ENCODE measurements at regions not wholly inside any gene's neighbourhood (a gene's known extent, or its start where the extent isn't known, plus 50 kb on each side); places are given as distances from the start of the nearest gene placed in this dataset.
"Not testable (repeated sequence)": the region's sequence is repeated elsewhere in the genome, so short reads cannot be mapped to it uniquely, and the experiment has no call there.

- DNase-seq (ENCODE audit: low read depth): no peak
These were observed 198.7 kb downstream of the CNTN3 start for GRCh38 chr3:74415731-74416130.

- DNase-seq (ENCODE audit: low read depth): no peak
These were observed 200.8 kb downstream of the CNTN3 start for GRCh38 chr3:74413547-74414241.

- DNase-seq (ENCODE audit: low read depth): no peak
These were observed 204.1 kb downstream of the CNTN3 start for GRCh38 chr3:74410276-74410941.

GRCh38 chr3:74409066-74409465 is 205.4 kb downstream of the CNTN3 start:
- no peak for DNase-seq (ENCODE audit: low read depth)

- DNase-seq (ENCODE audit: low read depth): no peak
These were observed 211.2 kb downstream of the CNTN3 start for GRCh38 chr3:74403307-74403706.

- DNase-seq (ENCODE audit: low read depth): no peak
These were observed 211.6 kb downstream of the CNTN3 start for GRCh38 chr3:74402821-74403220.

GRCh38 chr3:74393426-74393825 is 221.0 kb downstream of the CNTN3 start:
- no peak for DNase-seq (ENCODE audit: low read depth)

- no peak for DNase-seq (ENCODE audit: low read depth)
These were observed 224.2 kb downstream of the CNTN3 start for GRCh38 chr3:74390121-74390877.

GRCh38 chr3:74387111-74387735 is 227.2 kb downstream of the CNTN3 start:
- no peak for DNase-seq (ENCODE audit: low read depth)

- no peak for DNase-seq (ENCODE audit: low read depth)
These were observed 230.3 kb downstream of the CNTN3 start for GRCh38 chr3:74384159-74384558.

GRCh38 chr3:74377669-74378068 is 236.8 kb downstream of the CNTN3 start:
- DNase-seq (ENCODE audit: low read depth): no peak

GRCh38 chr3:74376323-74376722 is 238.1 kb downstream of the CNTN3 start:
- DNase-seq (ENCODE audit: low read depth): not testable (repeated sequence)

- no peak for DNase-seq (ENCODE audit: low read depth)
These were observed 238.8 kb downstream of the CNTN3 start for GRCh38 chr3:74375653-74376052.

- DNase-seq (ENCODE audit: low read depth): no peak
These were observed 241.7 kb downstream of the CNTN3 start for GRCh38 chr3:74372743-74373142.

- DNase-seq (ENCODE audit: low read depth): no peak
These were observed 244.1 kb downstream of the CNTN3 start for GRCh38 chr3:74370342-74370741.

- no peak for DNase-seq (ENCODE audit: low read depth)
These were observed 248.1 kb downstream of the CNTN3 start for GRCh38 chr3:74366331-74366730.

- DNase-seq (ENCODE audit: low read depth): no peak
These were observed 251.1 kb downstream of the CNTN3 start for GRCh38 chr3:74363346-74363745.

- DNase-seq (ENCODE audit: low read depth): no peak
These were observed 254.1 kb downstream of the CNTN3 start for GRCh38 chr3:74360406-74360805.

GRCh38 chr3:74357881-74358280 is 256.6 kb downstream of the CNTN3 start:
- DNase-seq (ENCODE audit: low read depth): no peak

GRCh38 chr3:74353039-74353438 is 261.4 kb downstream of the CNTN3 start:
- no peak for DNase-seq (ENCODE audit: low read depth)

- DNase-seq (ENCODE audit: low read depth): no peak
These were observed 262.3 kb downstream of the CNTN3 start for GRCh38 chr3:74352166-74352565.

GRCh38 chr3:74351213-74351612 is 263.2 kb downstream of the CNTN3 start:
- DNase-seq (ENCODE audit: low read depth): no peak

GRCh38 chr3:74349015-74349414 is 265.4 kb downstream of the CNTN3 start:
- DNase-seq (ENCODE audit: low read depth): no peak

Measured in fibroblast of gingiva (primary cell).